Mesendoderm (in vitro differentiated cells): ENCODE measurements at regions not wholly inside any gene's neighbourhood (a gene's known extent, or its start where the extent isn't known, plus 50 kb on each side); places are given as distances from the start of the nearest gene placed in this dataset.

Experiments
- DNase-seq: peaks from one replicate; pipeline ENCODE4 v3.0.0; 2013
- H2AK5ac ChIP-seq: 2 replicates; pipeline ENCODE4 v1.6.1; 2013; ENCODE audit warnings: low read length, inconsistent platforms
- H2BK120ac ChIP-seq: 2 replicates; pipeline ENCODE4 v1.6.1; 2013; ENCODE audit warnings: low read depth, mild to moderate bottlenecking, low read length, moderate library complexity, mixed read lengths
- H2BK15ac ChIP-seq: replicated peaks from 2 replicates; pipeline ENCODE4 v1.6.1; 2013; ENCODE audit warnings: low read depth, mild to moderate bottlenecking, moderate library complexity
- H2BK5ac ChIP-seq: 2 replicates; pipeline ENCODE4 v1.6.1; 2013; ENCODE audit warnings: low read length, inconsistent platforms
- H3K18ac ChIP-seq: 2 replicates; pipeline ENCODE4 v1.6.1; 2013; ENCODE audit warnings: mild to moderate bottlenecking, low read length, mixed read lengths
- H3K23ac ChIP-seq: one replicate; pipeline ENCODE4 v1.6.1; 2013; ENCODE audit warnings: low read length
- H3K27ac ChIP-seq: 2 replicates; pipeline ENCODE4 v1.5.1; 2013; ENCODE audit warnings: low read depth, mild to moderate bottlenecking, inconsistent platforms, low read length, moderate library complexity
- H3K27me3 ChIP-seq: 2 replicates; pipeline ENCODE4 v1.6.1; 2013; ENCODE audit warnings: low read length, control low read depth, mild to moderate bottlenecking, inconsistent platforms; ENCODE audit not compliant: insufficient read depth, poor library complexity
- H3K36me3 ChIP-seq: 2 replicates; pipeline ENCODE4 v1.6.1; 2013; ENCODE audit warnings: low read length, inconsistent platforms; ENCODE audit not compliant: control insufficient read depth, insufficient read depth
- H3K4ac ChIP-seq: one replicate; pipeline ENCODE4 v1.6.1; 2013; ENCODE audit warnings: low read depth, mild to moderate bottlenecking, low read length, moderate library complexity
- H3K4me1 ChIP-seq: 2 replicates; pipeline ENCODE4 v1.6.1; 2013; ENCODE audit warnings: low read depth, low read length, inconsistent platforms; ENCODE audit not compliant: control insufficient read depth
- H3K4me2 ChIP-seq: 2 replicates; pipeline ENCODE4 v1.6.1; 2013; ENCODE audit warnings: low read length
- H3K4me3 ChIP-seq: 2 replicates; pipeline ENCODE4 v1.5.1; 2013; ENCODE audit warnings: mild to moderate bottlenecking, low read length
- H3K56ac ChIP-seq: one replicate; pipeline ENCODE4 v1.6.1; 2013; ENCODE audit warnings: low read length
- H3K79me1 ChIP-seq: 2 replicates; pipeline ENCODE4 v1.6.1; 2013; ENCODE audit warnings: low read length, inconsistent platforms
- H3K79me2 ChIP-seq: 2 replicates; pipeline ENCODE4 v1.6.1; 2013; ENCODE audit warnings: mild to moderate bottlenecking, low read length; ENCODE audit not compliant: control insufficient read depth, insufficient read depth
- H3K9ac ChIP-seq: 2 replicates; pipeline ENCODE4 v1.6.1; 2013; ENCODE audit warnings: low read length, inconsistent platforms
- H4K5ac ChIP-seq: one replicate; pipeline ENCODE4 v1.6.1; 2013; ENCODE audit warnings: low read length
- H4K8ac ChIP-seq: one replicate; pipeline ENCODE4 v1.6.1; 2013; ENCODE audit warnings: low read depth, mild to moderate bottlenecking, control low read depth, low read length, moderate library complexity
- WGBS: extraction: QIAGEN DNeasy Blood & Tissue Kit; methylation state at CpG from one replicate; pipeline ENCODE4 v1.1.7; 2013; ENCODE audit warnings: low lambda C conversion rate, missing lambda C conversion rate; ENCODE audit not compliant: insufficient coverage; ENCODE audit errors: extremely low coverage; 5-methylcytosine and 5-hydroxymethylcytosine counted together

DNA sequence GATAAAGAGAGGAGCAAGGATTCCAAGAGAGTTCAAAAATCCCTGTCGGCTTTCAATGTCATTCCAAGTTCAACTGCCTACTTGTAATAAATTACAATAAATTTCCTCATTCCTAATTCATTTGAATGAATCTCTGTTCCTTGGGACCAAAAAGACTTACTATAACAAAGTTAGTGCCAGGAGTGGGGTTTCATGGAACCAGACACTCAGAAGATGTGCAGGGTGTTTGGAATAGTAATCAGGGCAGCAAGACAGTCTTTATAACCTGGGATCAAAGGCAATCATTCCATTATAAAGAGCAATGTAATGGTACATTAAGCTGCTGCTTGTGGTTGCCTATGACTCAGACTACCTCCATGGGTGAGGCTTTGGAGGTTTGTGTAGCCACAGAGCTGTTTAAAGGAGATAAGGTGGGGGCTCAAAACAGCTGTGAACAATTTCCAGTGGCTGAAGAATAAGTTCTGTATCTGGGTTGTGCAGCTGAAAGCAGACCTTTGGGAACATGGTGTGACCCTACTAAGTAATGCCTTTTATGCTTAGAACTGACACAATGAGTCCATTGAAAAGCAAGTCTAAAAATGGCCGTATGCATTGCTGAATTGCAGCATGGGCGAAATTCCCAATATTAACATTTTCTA, 159.9 kb downstream of the LINC00237 start:
- Histone ChIP-seq H3K4me3 (no peak overlapping the region), H3K79me1 (no peaks in the 10 kb centered on the region), H3K9ac (no peak overlapping the region), H2BK15ac (no peak overlapping the region), H3K4me1 (no peaks in the 10 kb centered on the region), H3K79me2 (no peaks in the 10 kb centered on the region), H2AK5ac (no peak overlapping the region), H4K5ac (no peak overlapping the region), H2BK5ac (no peak overlapping the region), H3K27ac (no peak overlapping the region), H3K27me3 (no peaks in the 10 kb centered on the region), H2BK120ac (no peak overlapping the region), H4K8ac (no peak overlapping the region), H3K36me3 (no peaks in the 10 kb centered on the region), H3K4ac (no peak overlapping the region), H3K18ac (no peak overlapping the region), H3K56ac (no peak overlapping the region), H3K4me2 (no peak overlapping the region), H3K23ac (no peak overlapping the region)
- no peak for DNase-seq
- no CpG with 5 or more reads among the region's 3 CpGs for WGBS

DNA sequence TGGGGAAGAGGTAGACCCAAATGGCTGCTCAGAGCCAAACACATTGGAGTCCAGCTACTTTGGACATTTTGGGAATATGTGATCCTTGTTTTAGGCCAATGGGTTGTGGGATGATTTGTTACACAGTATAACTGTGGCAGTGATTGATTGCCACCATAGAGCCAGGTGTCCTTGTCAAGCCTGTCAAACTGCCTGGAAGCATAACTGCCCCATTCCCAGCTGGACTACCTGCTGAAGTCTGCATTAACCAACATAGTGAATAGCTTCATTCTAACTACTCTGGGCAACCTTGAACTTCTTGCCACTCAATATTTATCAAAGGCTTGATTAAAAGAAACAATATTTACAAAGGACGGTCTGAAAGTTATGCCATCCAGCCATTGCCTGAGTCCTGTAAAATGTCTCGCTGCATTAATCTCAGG, 164.7 kb downstream of the LINC00237 start:
- Histone ChIP-seq H3K23ac (no peak overlapping the region), H3K4ac (no peak overlapping the region), H3K27me3 (no peaks in the 10 kb centered on the region), H4K8ac (no peak overlapping the region), H2BK120ac (no peak overlapping the region), H3K4me1 (no peaks in the 10 kb centered on the region), H3K18ac (no peak overlapping the region), H3K36me3 (no peaks in the 10 kb centered on the region), H3K79me2 (no peaks in the 10 kb centered on the region), H2AK5ac (no peak overlapping the region), H3K4me3 (no peak overlapping the region), H3K27ac (no peak overlapping the region), H2BK15ac (no peak overlapping the region), H4K5ac (no peak overlapping the region), H3K56ac (no peak overlapping the region), H3K9ac (no peak overlapping the region), H3K4me2 (no peak overlapping the region), H2BK5ac (no peak overlapping the region), H3K79me1 (no peaks in the 10 kb centered on the region)
- no CpG with 5 or more reads among the region's 2 CpGs for WGBS
- DNase-seq = no peak

DNA sequence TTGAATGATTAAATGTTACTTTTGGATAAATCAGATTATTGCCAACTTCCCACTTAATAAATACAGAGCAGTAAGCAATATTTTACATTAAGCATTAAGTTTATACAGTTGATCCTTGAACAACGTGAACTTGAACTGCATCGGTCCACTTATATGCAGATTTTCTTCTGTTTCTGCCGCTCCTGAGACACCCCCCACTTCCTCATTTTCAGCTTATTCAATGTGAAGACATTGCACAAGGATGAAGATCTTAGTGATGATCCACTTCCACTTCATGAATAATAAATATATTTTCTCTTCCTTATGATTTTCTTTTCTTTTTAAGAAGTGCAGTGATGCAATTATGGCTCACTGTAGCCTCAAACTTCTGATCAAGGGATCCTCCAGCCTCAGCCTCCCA, 167.2 kb downstream of the LINC00237 start:
- no peak overlapping the region for H3K23ac ChIP-seq
- no peaks in the 10 kb centered on the region for H3K79me1 ChIP-seq
- no peak overlapping the region for H2BK15ac ChIP-seq
- DNase-seq = no peak
- H3K27me3 ChIP-seq = no peaks in the 10 kb centered on the region
- no CpG with 5 or more reads among the region's 3 CpGs for WGBS
- H3K4me2 ChIP-seq = no peak overlapping the region
- H3K18ac ChIP-seq = no peak overlapping the region
- no peak overlapping the region for H3K4me3 ChIP-seq
- no peak overlapping the region for H2AK5ac ChIP-seq
- no peak overlapping the region for H2BK5ac ChIP-seq
- H3K79me2 ChIP-seq = no peaks in the 10 kb centered on the region
- H3K56ac ChIP-seq = no peak overlapping the region
- no peaks in the 10 kb centered on the region for H3K4me1 ChIP-seq
- H2BK120ac ChIP-seq = no peak overlapping the region
- H3K4ac ChIP-seq = no peak overlapping the region
- no peak overlapping the region for H4K8ac ChIP-seq
- no peak overlapping the region for H4K5ac ChIP-seq
- no peak overlapping the region for H3K27ac ChIP-seq
- H3K9ac ChIP-seq = no peak overlapping the region
- no peaks in the 10 kb centered on the region for H3K36me3 ChIP-seq

DNA sequence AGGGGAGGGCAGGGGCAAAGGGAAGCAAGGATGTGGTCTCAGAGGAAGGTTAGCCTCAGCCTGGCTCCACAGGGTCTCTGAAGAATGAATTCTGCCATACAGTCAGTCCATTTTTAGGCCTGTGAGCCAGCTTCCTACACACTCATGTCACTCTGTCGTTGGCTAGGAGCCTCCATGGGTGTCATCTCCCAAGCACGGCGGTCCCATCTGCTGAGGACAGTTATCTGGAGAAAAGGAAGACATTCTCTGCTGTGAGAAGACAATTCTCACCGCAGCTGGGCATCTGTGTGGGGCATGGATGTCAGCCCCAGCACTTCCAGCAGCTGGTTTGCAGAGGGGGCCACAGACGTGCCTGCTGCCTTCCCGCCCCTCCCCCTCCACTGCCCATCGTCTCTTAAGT, 167.6 kb downstream of the LINC00237 start:
- H3K4me3 ChIP-seq = no peak overlapping the region
- no peak overlapping the region for H3K56ac ChIP-seq
- no peak overlapping the region for H3K23ac ChIP-seq
- DNase-seq = no peak
- no peak overlapping the region for H4K5ac ChIP-seq
- H3K18ac ChIP-seq = no peak overlapping the region
- H2BK5ac ChIP-seq = no peak overlapping the region
- H3K27ac ChIP-seq = no peak overlapping the region
- H3K79me2 ChIP-seq = no peaks in the 10 kb centered on the region
- H3K36me3 ChIP-seq = no peaks in the 10 kb centered on the region
- H3K9ac ChIP-seq = no peak overlapping the region
- no peak overlapping the region for H3K4me2 ChIP-seq
- no peak overlapping the region for H4K8ac ChIP-seq
- H3K79me1 ChIP-seq = no peaks in the 10 kb centered on the region
- no peak overlapping the region for H2BK120ac ChIP-seq
- H2AK5ac ChIP-seq = no peak overlapping the region
- H3K4me1 ChIP-seq = no peaks in the 10 kb centered on the region
- WGBS = no CpG with 5 or more reads among the region's 7 CpGs
- H3K27me3 ChIP-seq = no peaks in the 10 kb centered on the region
- H2BK15ac ChIP-seq = no peak overlapping the region
- no peak overlapping the region for H3K4ac ChIP-seq

DNA sequence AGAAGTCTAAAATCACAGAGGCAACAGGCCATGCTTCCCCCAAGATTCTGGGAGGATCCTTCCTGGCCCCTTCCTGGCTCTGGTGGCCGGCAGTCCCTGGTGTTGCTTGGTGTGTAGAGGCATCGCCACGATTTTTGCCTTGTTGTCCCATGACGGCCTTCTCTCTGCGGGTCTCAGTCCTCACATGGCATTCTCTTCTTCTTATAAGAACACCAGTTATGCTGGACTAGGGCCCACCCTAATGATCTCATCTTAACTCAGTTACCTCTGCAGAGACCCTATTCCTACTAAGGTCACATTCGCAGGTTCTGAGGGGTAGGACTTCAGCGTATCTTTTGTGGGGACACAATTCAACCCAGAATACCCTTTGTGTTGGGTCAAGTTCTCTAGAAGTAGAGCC, 168.0 kb downstream of the LINC00237 start:
- Histone ChIP-seq H3K4me2 (no peak overlapping the region), H3K27ac (no peak overlapping the region), H3K4me3 (no peak overlapping the region), H3K27me3 (no peaks in the 10 kb centered on the region), H4K5ac (no peak overlapping the region), H3K23ac (no peak overlapping the region), H3K36me3 (no peaks in the 10 kb centered on the region), H3K9ac (no peak overlapping the region), H4K8ac (no peak overlapping the region), H3K4me1 (no peaks in the 10 kb centered on the region), H3K18ac (no peak overlapping the region), H3K79me1 (no peaks in the 10 kb centered on the region), H3K79me2 (no peaks in the 10 kb centered on the region), H2AK5ac (no peak overlapping the region), H2BK120ac (no peak overlapping the region), H3K4ac (no peak overlapping the region), H3K56ac (no peak overlapping the region), H2BK15ac (no peak overlapping the region), H2BK5ac (no peak overlapping the region)
- no peak for DNase-seq
- no CpG with 5 or more reads among the region's 7 CpGs for WGBS
